ENCODE measurements at regions not wholly inside any gene's neighbourhood (a gene's known extent, or its start where the extent isn't known, plus 50 kb on each side); places are given as distances from the start of the nearest gene placed in this dataset.

DNA sequence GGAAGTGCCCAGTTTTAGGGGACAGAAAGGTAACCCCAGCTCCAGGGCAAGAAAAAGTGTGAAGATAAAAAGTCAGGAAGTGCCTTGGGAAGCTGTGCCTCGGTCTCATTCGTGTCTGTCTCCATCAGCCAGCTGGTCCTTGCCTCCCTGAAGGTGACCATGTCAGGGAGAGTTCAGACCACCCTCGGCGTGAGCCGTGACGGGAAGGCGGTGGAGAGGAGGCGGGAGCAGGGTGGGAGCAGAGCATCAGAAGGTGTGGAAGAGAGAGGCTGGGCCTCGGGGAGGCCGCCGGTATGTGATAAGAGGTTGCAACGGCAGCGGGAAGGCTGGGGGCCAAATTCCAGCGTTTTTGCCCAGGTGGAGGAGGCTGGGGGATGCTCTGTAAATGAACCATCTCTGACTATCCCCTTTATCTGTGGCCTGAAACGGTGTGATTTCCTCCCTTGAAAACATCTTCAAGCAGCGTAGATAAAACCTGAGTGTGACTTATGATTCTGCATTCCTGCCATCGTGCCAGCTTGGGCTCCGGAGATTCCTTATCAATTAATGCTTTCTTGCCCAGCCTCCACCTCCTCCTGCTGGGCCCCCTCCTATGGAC, 251.8 kb downstream of the IRF8 start:
- DNase-seq (ENCODE audit: low read depth, low spot score) (no peak), FAIRE-seq (no peak)
- H3K36me3 ChIP-seq (ENCODE audit: control insufficient read depth in 2 of 2, extremely low read depth in 1 of 2, insufficient read depth in 2 of 2, low read length in 2 of 2): no peaks in the 10 kb centered on the region
- H3K9me1 ChIP-seq (ENCODE audit: control insufficient read depth, extremely low read depth, insufficient read depth, low read length): no peaks in the 10 kb centered on the region
- H3K4me2 ChIP-seq (ENCODE audit: control insufficient read depth, extremely low read depth, insufficient read depth, low read depth, low read length): no peak overlapping the region
- no peaks in the 10 kb centered on the region for H3K27me3 ChIP-seq (ENCODE audit: control insufficient read depth, extremely low read depth, insufficient read depth, low read length)
- no peaks in the 10 kb centered on the region for H3K4me1 ChIP-seq (ENCODE audit: control insufficient read depth, extremely low read depth, insufficient read depth, low read length)
- no peak overlapping the region for H3K27ac ChIP-seq (ENCODE audit: control insufficient read depth, insufficient read depth, low read length)
- TF ChIP-seq EZH2 (IDR thresholded peaks at IDR 0.05; ENCODE audit: low read length): no peak
- TF ChIP-seq, protein P1, sequence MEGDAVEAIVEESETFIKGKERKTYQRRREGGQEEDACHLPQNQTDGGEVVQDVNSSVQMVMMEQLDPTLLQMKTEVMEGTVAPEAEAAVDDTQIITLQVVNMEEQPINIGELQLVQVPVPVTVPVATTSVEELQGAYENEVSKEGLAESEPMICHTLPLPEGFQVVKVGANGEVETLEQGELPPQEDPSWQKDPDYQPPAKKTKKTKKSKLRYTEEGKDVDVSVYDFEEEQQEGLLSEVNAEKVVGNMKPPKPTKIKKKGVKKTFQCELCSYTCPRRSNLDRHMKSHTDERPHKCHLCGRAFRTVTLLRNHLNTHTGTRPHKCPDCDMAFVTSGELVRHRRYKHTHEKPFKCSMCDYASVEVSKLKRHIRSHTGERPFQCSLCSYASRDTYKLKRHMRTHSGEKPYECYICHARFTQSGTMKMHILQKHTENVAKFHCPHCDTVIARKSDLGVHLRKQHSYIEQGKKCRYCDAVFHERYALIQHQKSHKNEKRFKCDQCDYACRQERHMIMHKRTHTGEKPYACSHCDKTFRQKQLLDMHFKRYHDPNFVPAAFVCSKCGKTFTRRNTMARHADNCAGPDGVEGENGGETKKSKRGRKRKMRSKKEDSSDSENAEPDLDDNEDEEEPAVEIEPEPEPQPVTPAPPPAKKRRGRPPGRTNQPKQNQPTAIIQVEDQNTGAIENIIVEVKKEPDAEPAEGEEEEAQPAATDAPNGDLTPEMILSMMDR (optimal IDR thresholded peaks at IDR 0.05 in 1 of 3, IDR thresholded peaks at IDR 0.05 in 1 of 3, conservative IDR thresholded peaks at IDR 0.05 in 1 of 3; ENCODE audit: extremely low read depth in 1 of 3, insufficient read depth in 2 of 3, low read length in 3 of 3): no peak
- no peak overlapping the region for H3K4me3 ChIP-seq (ENCODE audit: control insufficient read depth in 2 of 3, extremely low read depth in 1 of 3, insufficient read depth in 2 of 3, low read depth in 1 of 3, low read length in 3 of 3)
- no peak overlapping the region for H3K9ac ChIP-seq (ENCODE audit: control insufficient read depth, extremely low read depth, insufficient read depth, low read length)
- no peaks in the 10 kb centered on the region for H3K9me3 ChIP-seq (ENCODE audit: control insufficient read depth, low read depth, low read length)
- dilution Hi-C loops (cut with MboI; ENCODE audit: extremely low pct_ligation_motif_present, low sequenced_read_pairs): no loop called here
- no peak overlapping the region for H2AFZ ChIP-seq (ENCODE audit: control insufficient read depth, low read length)
- no peaks in the 10 kb centered on the region for H3K79me2 ChIP-seq (ENCODE audit: control insufficient read depth, insufficient read depth, low read length)
- H4K20me1 ChIP-seq (ENCODE audit: control insufficient read depth, extremely low read depth, insufficient read depth, low read length): no peaks in the 10 kb centered on the region

DNA sequence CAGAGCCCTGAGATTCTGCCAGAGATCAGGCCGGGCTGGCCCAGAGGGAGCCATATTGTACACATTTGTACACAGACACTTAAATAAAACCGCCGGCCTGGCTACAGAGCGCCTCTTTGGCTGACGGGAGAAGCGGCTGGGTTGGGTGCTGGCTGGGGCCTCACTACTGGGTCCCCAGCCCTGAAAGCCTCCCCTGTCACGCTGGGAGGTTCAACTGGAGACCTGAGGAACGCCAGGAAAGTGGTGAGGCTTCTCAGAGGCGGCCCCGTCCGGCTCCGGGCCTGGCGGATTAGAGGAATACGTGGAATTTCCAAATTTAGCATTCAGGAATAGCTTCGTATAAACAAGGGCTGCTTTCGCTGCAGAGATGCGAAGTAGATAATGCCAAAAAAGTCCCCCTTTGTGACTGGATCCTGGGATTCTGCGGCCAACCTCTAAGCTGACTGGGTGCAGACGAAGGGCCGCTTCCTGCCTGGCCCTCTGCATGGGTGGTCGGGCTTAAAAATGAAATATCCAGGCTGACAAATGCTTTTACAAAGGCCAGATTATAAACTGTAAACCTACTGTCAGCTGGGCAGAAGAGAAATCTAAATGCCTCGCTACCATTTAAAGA, 252.4 kb downstream of the IRF8 start:
- Histone ChIP-seq H2AFZ (ENCODE audit: control insufficient read depth, low read length) (no peak overlapping the region), H4K20me1 (ENCODE audit: control insufficient read depth, extremely low read depth, insufficient read depth, low read length) (no peaks in the 10 kb centered on the region), H3K4me2 (ENCODE audit: control insufficient read depth, extremely low read depth, insufficient read depth, low read depth, low read length) (no peak overlapping the region), H3K9me1 (ENCODE audit: control insufficient read depth, extremely low read depth, insufficient read depth, low read length) (no peaks in the 10 kb centered on the region), H3K27ac (ENCODE audit: control insufficient read depth, insufficient read depth, low read length) (no peak overlapping the region), H3K79me2 (ENCODE audit: control insufficient read depth, insufficient read depth, low read length) (no peaks in the 10 kb centered on the region), H3K9me3 (ENCODE audit: control insufficient read depth, low read depth, low read length) (no peaks in the 10 kb centered on the region), H3K27me3 (ENCODE audit: control insufficient read depth, extremely low read depth, insufficient read depth, low read length) (no peaks in the 10 kb centered on the region), H3K4me3 (ENCODE audit: control insufficient read depth in 2 of 3, extremely low read depth in 1 of 3, insufficient read depth in 2 of 3, low read depth in 1 of 3, low read length in 3 of 3) (no peak overlapping the region), H3K4me1 (ENCODE audit: control insufficient read depth, extremely low read depth, insufficient read depth, low read length) (no peaks in the 10 kb centered on the region), H3K36me3 (ENCODE audit: control insufficient read depth in 2 of 2, extremely low read depth in 1 of 2, insufficient read depth in 2 of 2, low read length in 2 of 2) (no peaks in the 10 kb centered on the region), H3K9ac (ENCODE audit: control insufficient read depth, extremely low read depth, insufficient read depth, low read length) (no peak overlapping the region)
- no peak for DNase-seq (ENCODE audit: low read depth, low spot score)
- no peak for TF ChIP-seq EZH2 (IDR thresholded peaks at IDR 0.05; ENCODE audit: low read length)
- TF ChIP-seq, protein P1 (optimal IDR thresholded peaks at IDR 0.05 in 1 of 3, IDR thresholded peaks at IDR 0.05 in 1 of 3, conservative IDR thresholded peaks at IDR 0.05 in 1 of 3; ENCODE audit: extremely low read depth in 1 of 3, insufficient read depth in 2 of 3, low read length in 3 of 3): no peak
- no peak for FAIRE-seq
- dilution Hi-C loops (cut with MboI; ENCODE audit: extremely low pct_ligation_motif_present, low sequenced_read_pairs): no loop called here

Measured in keratinocyte (primary cell).